ENCODE measurements at regions not wholly inside any gene's neighbourhood (a gene's known extent, or its start where the extent isn't known, plus 50 kb on each side); places are given as distances from the start of the nearest gene placed in this dataset.

GRCh38 chrX:151476604-151477303 is 79.7 kb downstream of the VMA21 start:
- no peak for DNase-seq

GRCh38 chrX:151478058-151478457 is 81.1 kb downstream of the VMA21 start:
- no peak for DNase-seq

GRCh38 chrX:151488677-151489076 is 74.8 kb upstream of the PASD1 start:
- peak; percentile 1 for DNase-seq

GRCh38 chrX:151505796-151506195 is 57.7 kb upstream of the PASD1 start:
- no peak for DNase-seq

GRCh38 chrX:151510203-151510602 is 53.3 kb upstream of the PASD1 start:
- DNase-seq: no peak

GRCh38 chrX:151513472-151513871 is 50.0 kb upstream of the PASD1 start:
- no peak for DNase-seq
